Occipital lobe (tissue), 1 donor: ENCODE measurements at regions not wholly inside any gene's neighbourhood (a gene's known extent, or its start where the extent isn't known, plus 50 kb on each side); places are given as distances from the start of the nearest gene placed in this dataset.

Source experiments
- DNase-seq: peaks from one replicate; lab custom pipeline; 2025; lab: John Stamatoyannopoulos, UW

DNA sequence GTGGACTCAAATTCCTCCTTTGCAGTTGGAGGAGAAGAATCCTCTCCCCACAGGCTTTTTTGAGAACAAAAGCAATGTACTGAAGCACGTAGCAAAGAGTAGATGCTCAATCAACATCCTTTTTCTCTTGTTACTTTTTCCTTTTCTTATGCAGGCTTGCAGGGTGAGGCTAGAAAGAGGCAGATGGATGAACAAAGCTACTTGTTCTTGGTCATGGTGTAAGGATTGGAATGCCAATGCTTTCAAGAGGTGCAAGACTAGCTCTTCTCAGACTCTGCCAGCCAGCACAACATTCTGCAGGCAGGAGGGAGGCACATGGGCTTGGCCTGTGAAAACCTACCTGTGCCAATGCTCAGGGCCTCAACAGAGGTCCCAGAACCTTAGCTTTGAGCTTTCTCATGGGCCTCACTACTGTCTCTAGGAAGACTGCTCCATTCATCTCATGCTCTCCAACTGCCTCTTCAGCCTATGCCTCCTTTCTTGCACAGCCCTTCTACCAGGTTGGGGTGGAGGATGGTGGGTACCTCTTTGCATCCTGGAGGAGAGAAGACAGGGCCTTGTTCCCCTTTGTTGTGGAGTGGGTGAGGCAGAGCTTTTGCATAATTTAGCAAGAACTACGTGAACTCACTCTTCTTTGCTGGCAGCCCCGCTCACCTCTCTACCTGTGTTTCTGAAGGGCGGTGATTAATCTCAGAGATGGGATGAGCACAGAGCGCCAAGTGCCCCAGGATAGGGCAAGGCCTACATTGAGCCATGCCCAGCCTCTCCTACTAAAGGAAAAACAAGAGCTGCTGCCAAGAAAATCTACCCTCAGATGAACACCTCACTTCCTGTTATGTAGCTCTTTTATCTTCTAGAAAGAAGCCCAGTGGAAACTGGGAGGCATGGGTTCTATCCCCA lies 1119.7 kb downstream of the VRK1 start:
- no peak for DNase-seq

DNA sequence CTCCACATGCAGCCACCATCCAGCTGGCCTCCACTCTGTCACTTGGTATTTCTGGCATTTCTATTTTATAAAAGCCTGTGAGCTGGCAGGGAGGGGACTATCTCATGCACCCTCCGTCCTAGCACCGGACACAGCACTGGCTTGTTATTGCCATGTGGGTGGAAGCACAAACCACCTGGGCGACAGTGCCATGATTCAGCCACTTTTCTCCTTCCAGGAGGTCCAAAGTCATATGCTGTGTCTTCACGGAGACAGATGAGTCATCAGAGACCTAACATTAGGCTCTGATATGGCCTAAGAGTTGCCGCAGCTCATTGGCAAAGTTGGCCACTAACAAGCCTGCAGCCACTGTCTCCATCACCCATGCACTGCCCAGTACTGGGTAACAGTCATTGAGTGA lies 1123.0 kb downstream of the VRK1 start:
- DNase-seq = no peak

DNA sequence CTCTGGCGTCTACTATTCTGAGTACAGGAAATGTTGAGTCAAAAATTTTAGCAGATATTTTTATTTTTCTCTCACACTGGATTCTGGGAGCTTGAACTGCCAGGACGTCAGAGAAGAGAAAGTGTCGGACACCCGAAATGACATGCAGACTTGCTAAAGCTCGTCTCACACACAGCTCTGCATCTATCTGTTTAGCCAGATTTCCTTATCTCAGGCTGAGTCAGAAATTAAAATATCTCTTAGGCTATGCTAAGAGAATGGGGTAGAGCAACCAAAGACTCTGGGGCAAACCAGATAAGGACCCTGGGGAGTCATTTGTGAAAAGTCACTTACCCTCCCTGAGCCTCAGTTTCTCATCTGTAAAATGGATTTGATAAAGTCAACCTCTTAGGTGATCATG lies 1124.1 kb downstream of the VRK1 start:
- no peak for DNase-seq

DNA sequence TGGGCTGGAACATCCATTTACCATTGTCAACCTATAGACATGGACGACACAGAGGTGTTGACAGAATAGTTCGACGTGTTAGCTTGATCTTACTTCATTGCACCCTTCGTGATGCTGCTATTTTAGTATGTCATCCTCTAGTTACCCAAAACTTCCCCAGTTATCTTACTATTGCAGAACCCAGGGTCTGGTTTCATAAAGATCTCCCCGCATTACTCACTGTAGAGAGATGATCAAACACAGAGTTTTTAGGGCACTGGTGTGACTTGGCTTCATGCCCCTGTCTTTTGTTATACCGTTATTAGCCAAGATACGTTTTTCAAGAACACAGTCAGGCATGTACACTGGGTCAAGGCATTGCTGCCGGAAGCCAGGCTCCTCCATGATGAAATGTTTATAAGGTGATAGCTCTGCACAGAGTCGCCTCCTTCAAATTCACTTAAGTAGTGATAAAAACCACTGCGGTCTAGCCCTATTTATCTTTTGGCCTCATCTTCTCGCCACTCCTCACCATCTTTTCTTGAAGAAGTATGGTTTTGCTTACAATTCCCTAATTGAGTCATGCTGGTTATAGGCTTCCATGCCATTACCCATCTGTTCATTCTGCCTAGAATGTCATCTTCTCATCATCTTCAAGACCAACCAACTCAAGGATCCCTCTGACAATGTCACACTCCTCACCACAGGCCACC lies 1127.9 kb downstream of the VRK1 start:
- DNase-seq = no peak

DNA sequence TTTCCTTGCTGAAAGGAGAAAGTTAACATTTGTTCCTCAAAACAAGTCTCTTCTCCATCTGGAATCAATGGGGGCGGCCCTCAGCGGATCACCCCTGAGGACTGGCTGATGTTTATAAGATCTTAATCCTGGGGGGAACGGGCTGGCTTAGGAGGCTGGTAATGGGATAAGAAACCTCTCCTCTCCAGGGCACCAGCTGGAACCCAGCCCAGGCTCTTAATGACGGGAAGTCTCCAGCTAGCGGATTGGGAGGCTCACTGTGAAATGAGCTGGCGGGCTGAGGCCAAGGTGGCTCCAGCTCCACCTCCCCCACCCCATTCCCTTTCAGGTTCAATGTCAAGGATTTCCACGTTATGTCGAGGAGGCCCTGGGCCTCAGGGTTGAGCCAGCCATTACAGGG lies 1133.0 kb downstream of the VRK1 start:
- no peak for DNase-seq

DNA sequence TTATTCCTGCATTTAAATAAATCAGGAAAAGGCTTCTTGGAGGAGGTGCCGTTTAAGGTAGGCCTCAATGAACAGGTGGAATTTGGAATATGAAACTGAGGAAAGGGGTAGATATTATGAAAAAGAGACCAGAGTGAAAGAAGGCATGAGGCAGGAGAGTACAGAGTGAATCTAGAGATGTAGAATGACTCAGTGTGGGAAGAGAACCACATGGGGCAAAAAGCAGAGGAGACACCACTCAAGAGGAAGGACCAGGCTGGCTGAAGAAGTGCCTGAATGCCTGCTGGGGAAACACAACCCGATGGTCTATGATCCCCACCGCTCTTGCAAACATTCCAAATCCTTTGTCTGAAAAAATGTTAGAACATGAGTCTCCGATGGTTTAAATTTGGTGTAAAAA lies 1134.1 kb downstream of the VRK1 start:
- no peak for DNase-seq

DNA sequence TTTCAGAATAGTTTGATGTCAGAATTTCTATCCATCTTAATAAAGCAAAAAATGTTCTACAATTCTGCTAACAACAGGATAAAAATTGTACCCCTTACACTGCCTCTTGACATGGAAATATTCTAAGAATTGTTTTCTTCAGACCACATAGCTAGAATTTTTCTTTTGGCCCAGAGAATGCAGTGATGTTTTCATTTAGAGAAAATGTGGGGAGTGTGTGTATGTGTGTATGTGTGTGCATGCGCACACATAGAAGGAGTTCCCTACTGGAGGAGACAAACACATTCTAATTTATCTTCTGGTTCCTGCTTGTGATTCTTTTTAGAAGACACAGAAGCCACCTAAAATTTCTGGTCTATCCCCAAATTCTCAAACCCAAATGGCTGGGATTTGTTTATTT lies 1145.7 kb downstream of the VRK1 start:
- DNase-seq = no peak

DNA sequence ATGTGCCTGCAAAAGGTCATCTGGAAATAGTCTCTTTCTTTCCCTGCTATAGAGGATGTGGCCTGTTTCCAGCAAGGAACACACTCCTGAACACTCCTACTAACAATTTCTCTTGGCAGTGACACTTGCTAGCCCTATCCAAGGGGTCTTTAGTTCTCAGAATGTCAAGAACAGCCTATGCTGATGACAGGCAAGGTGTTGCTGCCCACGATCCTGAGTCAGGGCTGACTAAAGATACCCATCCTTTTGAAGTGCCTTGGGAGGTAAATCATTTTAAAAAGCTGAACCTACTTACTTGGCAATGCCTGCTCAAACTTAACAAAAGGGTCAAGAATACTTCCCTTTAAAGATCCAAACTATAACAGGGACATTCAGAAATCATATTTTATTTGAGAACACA lies 1146.4 kb downstream of the VRK1 start:
- no peak for DNase-seq

DNA sequence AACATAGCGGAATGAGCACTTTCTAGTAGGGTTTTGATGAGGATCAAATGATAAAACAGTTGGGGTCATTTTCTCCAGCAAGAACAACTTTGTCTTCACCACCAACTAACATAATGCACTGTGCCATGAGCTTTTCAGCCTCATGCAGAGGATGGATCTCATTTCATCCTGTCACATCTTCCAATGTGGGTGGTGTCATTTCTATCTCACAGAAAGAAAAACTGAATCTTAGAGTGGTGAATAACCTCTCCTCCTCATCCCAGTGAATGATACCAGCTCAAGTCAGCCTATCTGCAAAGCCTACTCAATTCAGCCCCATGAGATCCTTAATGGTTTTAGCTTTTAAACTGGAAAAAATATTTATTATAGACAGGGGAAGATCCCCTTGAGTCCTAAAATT lies 1147.2 kb downstream of the VRK1 start:
- no peak for DNase-seq

DNA sequence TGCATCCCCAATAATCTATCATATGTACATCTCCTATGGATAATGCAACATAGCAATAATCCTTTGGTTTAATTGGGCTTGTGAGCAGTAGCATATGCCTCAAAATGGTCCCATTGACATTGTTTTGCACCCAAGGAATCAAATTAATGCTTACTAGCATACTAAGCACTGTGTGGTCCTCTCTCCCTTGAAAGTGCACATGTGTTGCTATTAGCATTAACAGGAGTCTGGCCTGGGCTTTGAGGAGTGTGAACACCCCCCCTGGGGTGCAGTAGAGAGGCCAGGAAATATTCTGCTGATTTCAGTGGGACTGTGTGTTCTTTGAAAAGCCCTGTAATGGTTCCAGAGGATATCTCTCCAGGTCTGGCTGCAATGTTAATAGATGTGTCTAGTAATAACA lies 1148.4 kb downstream of the VRK1 start:
- DNase-seq = no peak

DNA sequence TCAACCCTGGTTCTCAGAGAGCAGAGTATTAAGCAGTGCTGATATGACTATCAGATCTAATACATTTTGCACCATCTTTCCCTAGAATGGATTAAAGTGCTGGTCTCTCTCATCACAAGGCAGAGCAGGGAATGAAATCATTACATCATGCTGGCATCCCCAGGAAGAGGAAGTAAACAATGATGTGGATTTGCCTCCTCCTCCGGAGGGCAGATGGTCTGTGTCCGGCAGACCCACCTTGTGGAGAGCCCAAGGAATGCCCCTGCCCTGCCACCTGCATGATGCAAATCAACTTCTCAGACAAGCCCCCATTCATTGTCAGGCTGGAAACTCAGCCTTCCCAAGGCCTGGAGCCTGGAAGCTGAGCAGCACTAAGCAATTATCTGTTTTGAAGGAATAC lies 1149.1 kb downstream of the VRK1 start:
- DNase-seq = no peak

DNA sequence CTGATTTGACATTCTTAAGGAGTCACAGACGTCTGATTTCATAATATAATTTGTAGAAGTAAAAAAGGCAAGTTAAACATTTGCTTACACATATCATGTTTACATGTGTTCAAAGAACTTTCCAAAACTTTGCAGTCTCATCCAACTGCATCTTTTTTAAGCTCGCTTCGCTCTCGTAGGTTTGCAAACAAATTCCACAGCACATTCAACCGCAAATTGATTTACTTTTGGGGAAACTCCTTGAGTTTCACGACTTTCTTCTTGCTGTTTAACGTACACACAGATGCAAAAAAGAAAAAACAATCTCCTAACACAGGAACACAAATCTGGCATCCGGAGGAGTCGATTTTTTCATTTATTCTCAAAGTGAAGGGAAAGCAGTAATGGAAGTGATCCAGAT lies 1149.5 kb downstream of the VRK1 start:
- no peak for DNase-seq

DNA sequence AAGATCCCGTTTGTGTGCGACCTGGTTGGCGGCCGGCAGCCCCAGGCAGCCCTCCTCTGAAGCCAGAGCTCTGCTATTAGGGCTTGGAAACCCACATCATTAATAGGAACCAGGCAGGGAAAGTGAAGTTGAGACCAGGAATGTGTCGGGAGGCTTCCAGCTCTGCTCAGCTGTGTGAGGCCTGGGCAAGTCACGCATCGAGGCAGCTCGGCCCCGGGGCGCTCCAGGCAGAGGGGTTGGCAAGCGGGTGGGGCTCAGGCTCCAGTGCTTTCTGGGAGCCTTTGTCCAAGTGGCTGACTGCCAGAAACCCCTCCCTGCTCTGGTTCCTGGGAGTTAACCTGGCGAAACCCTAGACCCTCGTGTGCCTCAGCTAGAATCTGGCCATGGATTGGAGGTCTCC lies 1151.7 kb downstream of the VRK1 start:
- DNase-seq = no peak

DNA sequence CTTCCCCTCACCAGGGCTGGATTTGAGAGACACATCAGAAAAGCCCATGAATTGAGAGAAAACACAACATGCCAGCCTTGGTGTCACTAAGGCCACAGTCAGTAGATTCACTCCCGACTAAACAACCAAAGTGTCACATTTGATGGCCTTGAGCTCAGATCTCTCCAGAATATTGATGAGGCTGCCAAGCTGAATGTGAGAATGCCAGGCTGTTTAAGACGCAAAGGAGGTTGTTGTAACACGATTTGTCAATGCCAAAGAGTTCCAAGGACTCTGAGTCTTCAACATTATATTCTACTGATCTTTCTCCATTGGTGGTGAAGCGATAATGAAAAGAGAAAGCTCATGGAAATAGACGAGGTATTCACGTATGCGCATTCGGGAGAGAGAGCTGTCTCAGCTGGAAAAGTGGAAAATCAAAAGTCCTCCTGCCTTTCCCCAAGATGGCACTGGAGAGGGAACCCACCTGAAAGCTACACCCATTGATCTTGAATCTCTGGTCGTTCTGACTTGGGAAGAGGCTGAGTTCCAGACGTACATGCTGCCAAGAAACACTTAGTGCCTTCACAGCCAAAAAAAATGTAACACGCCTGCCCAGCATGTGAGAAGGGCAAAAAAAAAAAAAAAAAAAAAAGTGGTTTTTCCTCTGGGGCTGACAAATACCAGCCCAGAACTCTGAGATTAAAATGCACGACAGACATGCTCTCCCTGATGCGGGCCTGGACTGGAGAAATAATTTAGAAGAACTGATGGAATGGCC lies 1159.6 kb downstream of the VRK1 start:
- DNase-seq = no peak

DNA sequence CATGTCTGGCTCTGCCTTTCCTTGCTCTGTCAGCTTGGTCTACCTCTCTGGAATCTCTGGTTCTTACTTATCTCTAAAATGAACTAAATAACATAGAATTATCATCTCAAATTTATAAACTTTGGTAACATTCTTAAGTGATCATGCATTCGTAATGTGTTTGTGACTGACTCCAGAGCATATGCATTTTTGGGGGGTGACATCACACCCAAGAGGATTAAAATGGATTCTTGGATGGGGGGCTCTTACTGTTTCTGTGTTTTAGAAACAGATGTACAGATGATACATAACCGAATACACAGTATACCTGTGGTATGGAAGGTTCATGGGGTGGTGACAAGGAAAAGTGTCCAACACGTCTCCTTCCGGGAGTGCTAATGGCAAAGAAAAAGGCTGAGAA lies 1162.1 kb downstream of the VRK1 start:
- DNase-seq = no peak

DNA sequence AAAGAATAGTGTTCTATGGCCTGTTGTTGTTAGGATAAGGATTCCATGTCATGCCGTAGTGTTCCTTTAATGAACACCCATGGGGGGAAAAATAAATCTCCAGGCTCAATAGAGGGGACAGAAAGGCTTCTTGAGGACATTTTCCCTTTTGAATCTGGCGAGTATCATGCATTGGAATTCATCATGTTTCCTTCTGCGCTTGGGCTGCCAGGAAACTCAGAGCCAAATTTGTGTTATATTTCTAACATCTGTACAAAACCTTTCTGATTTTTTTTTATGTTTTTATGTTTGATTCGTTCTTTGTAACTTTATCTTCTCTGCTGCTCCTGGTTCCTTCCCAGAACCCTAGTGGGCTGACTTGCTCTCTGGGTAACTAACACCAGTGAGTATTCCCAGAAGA lies 1163.3 kb downstream of the VRK1 start:
- no peak for DNase-seq

DNA sequence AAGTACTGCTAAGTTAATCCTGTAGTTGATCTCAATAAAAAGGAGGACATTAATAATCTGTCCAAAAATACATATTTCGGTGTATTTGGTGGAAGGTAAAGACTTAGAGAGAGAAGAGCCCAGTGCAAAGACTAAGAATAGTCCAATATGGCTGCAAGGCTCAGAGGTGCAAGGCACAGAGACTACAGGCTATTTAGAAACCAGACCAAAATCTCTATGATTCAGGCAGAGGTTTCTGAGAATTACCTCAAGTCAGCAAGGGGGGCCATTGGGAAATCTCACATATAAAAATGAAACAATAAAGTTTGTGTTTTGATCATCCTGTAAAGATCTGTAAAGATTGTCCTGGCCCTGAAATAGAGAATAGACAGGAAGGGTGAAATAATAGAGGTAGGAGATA lies 1173.0 kb downstream of the VRK1 start:
- DNase-seq = no peak

DNA sequence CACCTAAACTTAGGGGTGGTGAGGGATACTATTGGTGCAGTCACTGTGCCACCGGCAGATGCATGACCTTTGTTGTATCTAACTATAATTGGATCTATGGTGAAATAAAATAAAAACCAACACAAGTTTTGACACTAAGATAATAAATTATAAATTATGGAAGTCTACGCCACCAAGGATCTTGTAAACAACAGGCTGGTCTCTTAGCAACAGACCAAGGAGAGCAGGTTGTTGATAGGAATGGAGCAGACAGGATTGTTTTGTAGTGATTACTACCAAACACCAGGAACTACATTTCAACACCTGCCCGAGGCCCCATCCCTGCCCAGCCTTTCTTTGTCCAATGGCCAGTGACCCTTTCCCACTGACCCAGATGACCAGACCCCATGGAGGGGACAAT lies 1178.0 kb downstream of the VRK1 start:
- no peak for DNase-seq

DNA sequence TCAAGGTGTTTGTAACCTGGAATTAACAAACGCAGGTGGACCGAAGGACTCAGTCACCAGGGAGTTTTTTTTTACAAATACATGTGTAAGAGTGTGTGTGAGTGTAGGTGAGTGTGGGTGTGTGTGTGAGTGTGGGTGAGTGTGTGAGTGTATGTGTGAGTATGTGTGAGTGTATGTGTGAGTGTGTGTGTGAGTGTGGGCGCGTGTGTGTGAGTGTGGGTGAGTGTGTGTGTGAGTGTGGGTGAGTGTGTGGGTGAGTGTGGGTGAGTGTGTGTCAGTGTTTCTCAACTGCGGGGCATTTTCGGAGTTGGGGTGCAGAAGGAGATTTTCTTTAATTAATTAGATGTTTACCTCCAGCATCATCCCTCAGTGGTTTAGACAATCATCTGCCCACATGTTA lies 1178.8 kb downstream of the VRK1 start:
- no peak for DNase-seq

DNA sequence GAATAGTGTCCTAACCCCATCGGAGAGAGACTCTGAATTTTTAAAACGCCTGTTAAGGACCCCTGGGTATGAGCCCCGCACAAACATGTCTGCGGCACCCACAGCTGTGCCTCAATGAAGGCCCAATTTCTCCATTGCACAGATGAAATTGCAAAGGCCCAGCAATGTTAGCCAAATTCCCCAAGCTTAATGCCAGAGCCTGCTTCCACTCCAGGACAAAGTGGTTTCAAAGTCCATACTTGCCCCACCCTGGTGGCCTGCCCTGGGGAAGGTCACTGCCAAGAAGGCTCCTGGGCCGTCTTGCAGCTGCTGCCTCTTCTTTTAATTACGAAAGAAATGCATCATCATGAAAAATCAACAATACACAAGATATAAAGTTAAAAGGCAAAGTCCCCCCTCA lies 1179.7 kb downstream of the VRK1 start:
- no peak for DNase-seq

DNA sequence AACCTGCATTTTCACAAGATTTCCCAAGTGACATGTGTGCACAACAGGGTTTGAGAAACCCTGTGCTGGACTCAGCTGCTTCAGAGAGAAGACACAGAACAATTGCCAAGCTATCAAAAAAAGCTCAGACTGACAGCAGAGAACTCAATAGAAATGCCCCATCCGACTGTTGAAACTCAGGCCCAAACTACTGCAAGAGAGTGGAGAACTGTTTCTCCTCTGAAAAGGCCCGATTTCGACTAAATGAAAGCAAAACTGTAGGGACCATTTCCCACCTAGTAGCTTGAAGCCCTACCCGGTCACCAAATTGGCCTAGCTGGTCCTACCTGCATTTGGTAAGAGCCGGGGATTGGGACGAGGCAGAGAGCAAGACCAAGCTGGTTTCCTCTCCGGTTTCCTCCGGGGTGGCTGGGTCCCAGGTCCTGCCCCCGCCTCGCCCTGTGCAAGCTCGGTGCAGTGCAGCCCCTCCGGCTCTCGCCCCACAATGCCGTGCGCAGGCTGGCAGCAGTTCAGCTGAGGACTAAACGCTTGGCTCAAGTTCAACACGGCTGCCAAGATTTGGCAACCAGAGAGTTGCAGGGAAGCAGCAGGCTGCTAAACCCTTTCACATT lies 1180.6 kb downstream of the VRK1 start:
- peak; percentile 52 for DNase-seq

DNA sequence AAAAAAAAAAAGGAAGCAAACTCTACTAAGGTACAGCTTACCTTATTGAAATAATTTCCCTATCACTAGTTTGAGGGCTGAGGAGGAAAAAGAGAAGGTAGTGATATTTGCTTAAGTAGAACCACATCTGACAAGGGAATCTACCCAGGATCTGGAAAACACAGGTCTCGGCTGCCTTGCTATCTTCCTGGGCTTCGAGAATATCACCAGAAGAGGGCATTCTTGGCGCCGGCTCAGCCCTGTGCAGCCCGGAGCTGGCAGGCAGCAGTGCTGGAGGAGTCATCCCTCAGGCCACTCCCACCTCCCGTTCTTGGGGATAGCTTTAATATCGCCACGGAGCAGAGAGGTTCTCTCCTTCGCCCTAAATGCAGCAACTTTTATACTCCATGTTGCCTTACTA lies 1181.2 kb downstream of the VRK1 start:
- peak; percentile 65 for DNase-seq
